ENCODE measurements at regions not wholly inside any gene's neighbourhood (a gene's known extent, or its start where the extent isn't known, plus 50 kb on each side); places are given as distances from the start of the nearest gene placed in this dataset.

- Histone ChIP-seq H3K4me1 (ENCODE audit: control insufficient read depth in 3 of 3, insufficient read depth in 2 of 3, low read depth in 1 of 3, low read length in 2 of 3) (no peaks in the 10 kb centered on the region), H3K4me3 (ENCODE audit: low read depth in 1 of 3, low read length in 3 of 3) (no peak overlapping the region), H3K27me3 (ENCODE audit: control insufficient read depth in 3 of 3, insufficient read depth in 3 of 3, low read length in 3 of 3) (no peaks in the 10 kb centered on the region), H3K9me3 (ENCODE audit: control insufficient read depth in 2 of 2, insufficient read depth in 1 of 2, low read depth in 1 of 2, low read length in 1 of 2) (no peaks in the 10 kb centered on the region), H3K27ac (ENCODE audit: low read depth in 1 of 3, low read length in 2 of 3) (no peak overlapping the region), H3K36me3 (ENCODE audit: control insufficient read depth in 3 of 3, insufficient read depth in 2 of 3, low read depth in 1 of 3, low read length in 3 of 3) (no peaks in the 10 kb centered on the region)
- 82 to 89% (median 86%) methylated on average over 5 of the region's 5 CpGs for WGBS, 3 donors
- no peak for FAIRE-seq
- no peak for DNase-seq
Measured at GRCh38 chr2:37541516-37541915, 129.9 kb downstream of the CDC42EP3 start.

GRCh38 chr2:37543999-37544557, 127.4 kb downstream of the CDC42EP3 start:
- Histone ChIP-seq H3K27ac (ENCODE audit: low read depth in 1 of 3, low read length in 2 of 3) (no peak overlapping the region), H3K27me3 (ENCODE audit: control insufficient read depth in 3 of 3, insufficient read depth in 3 of 3, low read length in 3 of 3) (peaks cover 0 to 3% (median 0%) of the 10 kb centered on the region in 3 donors), H3K36me3 (ENCODE audit: control insufficient read depth in 3 of 3, insufficient read depth in 2 of 3, low read depth in 1 of 3, low read length in 3 of 3) (no peaks in the 10 kb centered on the region), H3K4me3 (ENCODE audit: low read depth in 1 of 3, low read length in 3 of 3) (no peak overlapping the region), H3K4me1 (ENCODE audit: control insufficient read depth in 3 of 3, insufficient read depth in 2 of 3, low read depth in 1 of 3, low read length in 2 of 3) (no peaks in the 10 kb centered on the region), H3K9me3 (ENCODE audit: control insufficient read depth in 2 of 2, insufficient read depth in 1 of 2, low read depth in 1 of 2, low read length in 1 of 2) (no peaks in the 10 kb centered on the region)
- DNase-seq (no peak), FAIRE-seq (no peak)
- 84 to 92% (median 86%) methylated on average over 4 of the region's 4 CpGs for WGBS, 3 donors

- 34 to 77% (median 50%) methylated on average over 1 of the region's 1 CpG for WGBS, 3 donors
- FAIRE-seq = no peak
- Histone ChIP-seq H3K27ac (ENCODE audit: low read depth in 1 of 3, low read length in 2 of 3) (no peak overlapping the region), H3K4me1 (ENCODE audit: control insufficient read depth in 3 of 3, insufficient read depth in 2 of 3, low read depth in 1 of 3, low read length in 2 of 3) (no peaks in the 10 kb centered on the region), H3K4me3 (ENCODE audit: low read depth in 1 of 3, low read length in 3 of 3) (no peak overlapping the region), H3K36me3 (ENCODE audit: control insufficient read depth in 3 of 3, insufficient read depth in 2 of 3, low read depth in 1 of 3, low read length in 3 of 3) (no peaks in the 10 kb centered on the region), H3K27me3 (ENCODE audit: control insufficient read depth in 3 of 3, insufficient read depth in 3 of 3, low read length in 3 of 3) (peaks cover 0 to 3% (median 0%) of the 10 kb centered on the region in 3 donors), H3K9me3 (ENCODE audit: control insufficient read depth in 2 of 2, insufficient read depth in 1 of 2, low read depth in 1 of 2, low read length in 1 of 2) (no peaks in the 10 kb centered on the region)
- DNase-seq = no peak
Measured at GRCh38 chr2:37544591-37545031, 126.8 kb downstream of the CDC42EP3 start.

- H3K4me1 ChIP-seq (ENCODE audit: control insufficient read depth in 3 of 3, insufficient read depth in 2 of 3, low read depth in 1 of 3, low read length in 2 of 3) = no peaks in the 10 kb centered on the region
- DNase-seq (no peak), FAIRE-seq (no peak)
- no peak overlapping the region for H3K4me3 ChIP-seq (ENCODE audit: low read depth in 1 of 3, low read length in 3 of 3)
- WGBS, 3 donors = 56 to 63% (median 57%) methylated on average over 4 of the region's 4 CpGs
- H3K27me3 ChIP-seq (ENCODE audit: control insufficient read depth in 3 of 3, insufficient read depth in 3 of 3, low read length in 3 of 3) = peaks cover 0 to 3% (median 0%) of the 10 kb centered on the region in 3 donors
- H3K27ac ChIP-seq (ENCODE audit: low read depth in 1 of 3, low read length in 2 of 3) = no peak overlapping the region
- no peaks in the 10 kb centered on the region for H3K9me3 ChIP-seq (ENCODE audit: control insufficient read depth in 2 of 2, insufficient read depth in 1 of 2, low read depth in 1 of 2, low read length in 1 of 2)
- H3K36me3 ChIP-seq (ENCODE audit: control insufficient read depth in 3 of 3, insufficient read depth in 2 of 3, low read depth in 1 of 3, low read length in 3 of 3) = no peaks in the 10 kb centered on the region
Measured at GRCh38 chr2:37549598-37549997, 121.8 kb downstream of the CDC42EP3 start.

GRCh38 chr2:37550190-37550589, 121.3 kb downstream of the CDC42EP3 start:
- H3K4me1 ChIP-seq (ENCODE audit: control insufficient read depth in 3 of 3, insufficient read depth in 2 of 3, low read depth in 1 of 3, low read length in 2 of 3) = no peaks in the 10 kb centered on the region
- FAIRE-seq (no peak), DNase-seq (no peak)
- no peaks in the 10 kb centered on the region for H3K9me3 ChIP-seq (ENCODE audit: control insufficient read depth in 2 of 2, insufficient read depth in 1 of 2, low read depth in 1 of 2, low read length in 1 of 2)
- no peak overlapping the region for H3K4me3 ChIP-seq (ENCODE audit: low read depth in 1 of 3, low read length in 3 of 3)
- no peak overlapping the region for H3K27ac ChIP-seq (ENCODE audit: low read depth in 1 of 3, low read length in 2 of 3)
- no peaks in the 10 kb centered on the region for H3K36me3 ChIP-seq (ENCODE audit: control insufficient read depth in 3 of 3, insufficient read depth in 2 of 3, low read depth in 1 of 3, low read length in 3 of 3)
- peaks cover 0 to 6% (median 0%) of the 10 kb centered on the region in 3 donors for H3K27me3 ChIP-seq (ENCODE audit: control insufficient read depth in 3 of 3, insufficient read depth in 3 of 3, low read length in 3 of 3)

- WGBS, 3 donors = 82 to 87% (median 85%) methylated on average over 3 of the region's 3 CpGs
- Histone ChIP-seq H3K4me1 (ENCODE audit: control insufficient read depth in 3 of 3, insufficient read depth in 2 of 3, low read depth in 1 of 3, low read length in 2 of 3) (no peaks in the 10 kb centered on the region), H3K4me3 (ENCODE audit: low read depth in 1 of 3, low read length in 3 of 3) (no peak overlapping the region), H3K36me3 (ENCODE audit: control insufficient read depth in 3 of 3, insufficient read depth in 2 of 3, low read depth in 1 of 3, low read length in 3 of 3) (no peaks in the 10 kb centered on the region), H3K9me3 (ENCODE audit: control insufficient read depth in 2 of 2, insufficient read depth in 1 of 2, low read depth in 1 of 2, low read length in 1 of 2) (no peaks in the 10 kb centered on the region), H3K27me3 (ENCODE audit: control insufficient read depth in 3 of 3, insufficient read depth in 3 of 3, low read length in 3 of 3) (peaks cover 0 to 6% (median 0%) of the 10 kb centered on the region in 3 donors), H3K27ac (ENCODE audit: low read depth in 1 of 3, low read length in 2 of 3) (no peak overlapping the region)
- FAIRE-seq (no peak), DNase-seq (no peak)
Measured at GRCh38 chr2:37551783-37552182, 119.7 kb downstream of the CDC42EP3 start.

- DNase-seq (no peak), FAIRE-seq (no peak)
- H3K27ac ChIP-seq (ENCODE audit: low read depth in 1 of 3, low read length in 2 of 3) = no peak overlapping the region
- no peak overlapping the region for H3K4me3 ChIP-seq (ENCODE audit: low read depth in 1 of 3, low read length in 3 of 3)
- H3K36me3 ChIP-seq (ENCODE audit: control insufficient read depth in 3 of 3, insufficient read depth in 2 of 3, low read depth in 1 of 3, low read length in 3 of 3) = no peaks in the 10 kb centered on the region
- 60 to 81% (median 75%) methylated on average over 2 of the region's 2 CpGs for WGBS, 3 donors
- no peaks in the 10 kb centered on the region for H3K9me3 ChIP-seq (ENCODE audit: control insufficient read depth in 2 of 2, insufficient read depth in 1 of 2, low read depth in 1 of 2, low read length in 1 of 2)
- H3K4me1 ChIP-seq (ENCODE audit: control insufficient read depth in 3 of 3, insufficient read depth in 2 of 3, low read depth in 1 of 3, low read length in 2 of 3) = no peaks in the 10 kb centered on the region
- H3K27me3 ChIP-seq (ENCODE audit: control insufficient read depth in 3 of 3, insufficient read depth in 3 of 3, low read length in 3 of 3) = peaks cover 0 to 6% (median 0%) of the 10 kb centered on the region in 3 donors
Measured at GRCh38 chr2:37552339-37552738, 119.1 kb downstream of the CDC42EP3 start.

GRCh38 chr2:37553411-37554154, 117.9 kb downstream of the CDC42EP3 start:
- no peak for FAIRE-seq
- Histone ChIP-seq H3K27me3 (ENCODE audit: control insufficient read depth in 3 of 3, insufficient read depth in 3 of 3, low read length in 3 of 3) (peaks cover 0 to 3% (median 0%) of the 10 kb centered on the region in 3 donors), H3K4me1 (ENCODE audit: control insufficient read depth in 3 of 3, insufficient read depth in 2 of 3, low read depth in 1 of 3, low read length in 2 of 3) (no peaks in the 10 kb centered on the region), H3K4me3 (ENCODE audit: low read depth in 1 of 3, low read length in 3 of 3) (no peak overlapping the region), H3K9me3 (ENCODE audit: control insufficient read depth in 2 of 2, insufficient read depth in 1 of 2, low read depth in 1 of 2, low read length in 1 of 2) (no peaks in the 10 kb centered on the region), H3K27ac (ENCODE audit: low read depth in 1 of 3, low read length in 2 of 3) (no peak overlapping the region), H3K36me3 (ENCODE audit: control insufficient read depth in 3 of 3, insufficient read depth in 2 of 3, low read depth in 1 of 3, low read length in 3 of 3) (no peaks in the 10 kb centered on the region)
- no peak for DNase-seq
- 73 to 83% (median 80%) methylated on average over 5 of the region's 5 CpGs for WGBS, 3 donors
